H1 (cell line): ENCODE measurements at regions not wholly inside any gene's neighbourhood (a gene's known extent, or its start where the extent isn't known, plus 50 kb on each side); places are given as distances from the start of the nearest gene placed in this dataset.

Experiments
- BACH1 ChIP-seq: IDR thresholded peaks from 2 replicates; pipeline ENCODE4 v1.6.1; 2012; ENCODE audit warnings: low read length, improper control_type of control experiment
- KDM5A ChIP-seq: fragments of 200-600 bp; IDR thresholded peaks from 2 replicates; pipeline ENCODE4 v1.7.1; 2012; ENCODE audit warnings: mild to moderate bottlenecking, low read length, inconsistent platforms, mixed read lengths
- SIN3A ChIP-seq, 2 experiments: IDR thresholded peaks in 1 of 2; conservative IDR thresholded peaks in 1 of 2; 2 replicates each; pipeline ENCODE4 v1.6.1; 2011 to 2012; ENCODE audit warnings: low read length in 2 of 2, improper control_type of control experiment in 1 of 2, low read depth in 1 of 2, mild to moderate bottlenecking in 1 of 2
- SP4 ChIP-seq: IDR thresholded peaks from 2 replicates; pipeline ENCODE4 v1.6.1; 2012; ENCODE audit warnings: low read length, inconsistent platforms
- TF ChIP-seq, protein P1 (sequence below): IDR thresholded peaks from 2 replicates; pipeline ENCODE4 v1.6.1; 2012; ENCODE audit warnings: low read length, inconsistent platforms
- TF ChIP-seq, protein P2 (sequence below): IDR thresholded peaks from 2 replicates; pipeline ENCODE4 v1.6.1; 2012; ENCODE audit warnings: inconsistent platforms

DNA sequence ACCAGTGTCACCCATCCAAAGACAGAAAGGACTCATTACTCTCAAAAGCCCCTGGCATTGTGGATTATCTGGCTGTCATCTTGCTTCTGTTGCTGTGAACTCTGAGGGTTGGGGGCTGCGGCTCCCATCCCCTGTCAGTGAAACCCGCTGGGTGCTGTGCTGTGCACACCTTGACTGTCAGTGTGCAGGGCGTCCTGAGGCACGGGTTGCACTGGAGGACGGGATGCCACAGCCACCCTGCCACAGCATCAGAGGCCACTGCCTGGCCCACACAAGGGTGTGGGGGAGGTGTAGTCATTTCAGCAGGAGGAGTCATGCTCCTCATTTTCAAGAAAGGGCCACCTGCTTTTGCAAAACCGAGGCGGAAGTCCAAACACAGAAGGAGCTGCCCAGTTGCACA is 245.8 kb downstream of the GLRX3 start (continued):
- TF ChIP-seq, protein P1, sequence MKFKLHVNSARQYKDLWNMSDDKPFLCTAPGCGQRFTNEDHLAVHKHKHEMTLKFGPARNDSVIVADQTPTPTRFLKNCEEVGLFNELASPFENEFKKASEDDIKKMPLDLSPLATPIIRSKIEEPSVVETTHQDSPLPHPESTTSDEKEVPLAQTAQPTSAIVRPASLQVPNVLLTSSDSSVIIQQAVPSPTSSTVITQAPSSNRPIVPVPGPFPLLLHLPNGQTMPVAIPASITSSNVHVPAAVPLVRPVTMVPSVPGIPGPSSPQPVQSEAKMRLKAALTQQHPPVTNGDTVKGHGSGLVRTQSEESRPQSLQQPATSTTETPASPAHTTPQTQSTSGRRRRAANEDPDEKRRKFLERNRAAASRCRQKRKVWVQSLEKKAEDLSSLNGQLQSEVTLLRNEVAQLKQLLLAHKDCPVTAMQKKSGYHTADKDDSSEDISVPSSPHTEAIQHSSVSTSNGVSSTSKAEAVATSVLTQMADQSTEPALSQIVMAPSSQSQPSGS, result no peak
- TF ChIP-seq KDM5A (no peak), SP4 (no peak), SIN3A (conservative IDR thresholded peaks at IDR 0.05 in 1 of 2, IDR thresholded peaks at IDR 0.05 in 1 of 2; ENCODE audit: low read depth in 1 of 2, low read length in 2 of 2) (no peak), BACH1 (no peak)
- TF ChIP-seq, protein P2, sequence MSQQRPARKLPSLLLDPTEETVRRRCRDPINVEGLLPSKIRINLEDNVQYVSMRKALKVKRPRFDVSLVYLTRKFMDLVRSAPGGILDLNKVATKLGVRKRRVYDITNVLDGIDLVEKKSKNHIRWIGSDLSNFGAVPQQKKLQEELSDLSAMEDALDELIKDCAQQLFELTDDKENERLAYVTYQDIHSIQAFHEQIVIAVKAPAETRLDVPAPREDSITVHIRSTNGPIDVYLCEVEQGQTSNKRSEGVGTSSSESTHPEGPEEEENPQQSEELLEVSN, result no peak
